IgD-negative memory B cell (primary cell): ENCODE measurements at regions not wholly inside any gene's neighbourhood (a gene's known extent, or its start where the extent isn't known, plus 50 kb on each side); places are given as distances from the start of the nearest gene placed in this dataset.
A peak's percentile ranks its signal among the peaks of the same experiment; 100 is the strongest.
"Not testable (repeated sequence)": the region's sequence is repeated elsewhere in the genome, so short reads cannot be mapped to it uniquely, and the experiment has no call there.

ENCODE experiments used
- H3K27ac Mint-ChIP-seq, 3 donors: one replicate each; pipeline ENCODE4 v1.8.0; 2020 to 2022; ENCODE audit warnings: mild to moderate bottlenecking in 3 of 3, mixed read lengths in 3 of 3, moderate library complexity in 1 of 3
- H3K27me3 Mint-ChIP-seq: one replicate; pipeline ENCODE4 v1.8.0; 2021; ENCODE audit warnings: mixed read lengths
- H3K36me3 Mint-ChIP-seq: one replicate; pipeline ENCODE4 v1.8.0; 2020; ENCODE audit warnings: mild to moderate bottlenecking, mixed read lengths
- H3K4me1 Mint-ChIP-seq, 3 donors: one replicate each; pipeline ENCODE4 v1.8.0; 2020 to 2022; ENCODE audit warnings: mixed read lengths in 3 of 3, mild to moderate bottlenecking in 1 of 3
- H3K4me3 Mint-ChIP-seq, 4 donors: one replicate each; pipeline ENCODE4 v1.8.0; 2020 to 2022; ENCODE audit warnings: mild to moderate bottlenecking in 4 of 4, mixed read lengths in 4 of 4, moderate library complexity in 3 of 4
- H3K9me3 Mint-ChIP-seq, 3 donors: one replicate each; pipeline ENCODE4 v1.8.0; 2020 to 2021; ENCODE audit warnings: mixed read lengths in 3 of 3, mild to moderate bottlenecking in 1 of 3

GRCh38 chr7:123293710-123294109 is 93.9 kb upstream of the SLC13A1 start:
- peaks cover 0 to 10% (median 2%) of the 10 kb centered on the region in 3 donors for H3K9me3 Mint-ChIP-seq
- H3K36me3 Mint-ChIP-seq: no peaks in the 10 kb centered on the region
- no peaks in the 10 kb centered on the region for H3K4me1 Mint-ChIP-seq
- H3K27me3 Mint-ChIP-seq: no peaks in the 10 kb centered on the region
- H3K27ac Mint-ChIP-seq: no peak overlapping the region
- no peak overlapping the region for H3K4me3 Mint-ChIP-seq

GRCh38 chr7:123292227-123292626 is 92.5 kb upstream of the SLC13A1 start:
- Mint-ChIP-seq H3K27me3 (no peaks in the 10 kb centered on the region), H3K36me3 (no peaks in the 10 kb centered on the region), H3K4me1 (no peaks in the 10 kb centered on the region)

GRCh38 chr7:123289200-123289599 is 89.4 kb upstream of the SLC13A1 start:
- peaks cover 0 to 5% (median 2%) of the 10 kb centered on the region in 3 donors for H3K9me3 Mint-ChIP-seq
- H3K27ac Mint-ChIP-seq: no peak overlapping the region
- no peaks in the 10 kb centered on the region for H3K27me3 Mint-ChIP-seq
- no peaks in the 10 kb centered on the region for H3K36me3 Mint-ChIP-seq
- H3K4me1 Mint-ChIP-seq: no peaks in the 10 kb centered on the region
- no peak overlapping the region for H3K4me3 Mint-ChIP-seq

More at GRCh38 chr7:123292227-123292626, 92.5 kb upstream of the SLC13A1 start:
- Mint-ChIP-seq H3K27ac (no peak overlapping the region), H3K9me3 (peaks cover 0 to 5% (median 2%) of the 10 kb centered on the region in 3 donors), H3K4me3 (no peak overlapping the region)

- Mint-ChIP-seq H3K4me3 (no peak overlapping the region), H3K4me1 (no peaks in the 10 kb centered on the region), H3K27ac (peak overlapping the region in 1 of 3 donors; percentile 8), H3K9me3 (peaks cover 0 to 9% (median 2%) of the 10 kb centered on the region in 3 donors), H3K36me3 (no peaks in the 10 kb centered on the region), H3K27me3 (no peaks in the 10 kb centered on the region)
Observed at GRCh38 chr7:123285076-123285700, 85.4 kb upstream of the SLC13A1 start.

- Mint-ChIP-seq H3K4me3 (no peak overlapping the region), H3K9me3 (peaks cover 0 to 9% (median 0%) of the 10 kb centered on the region in 3 donors), H3K27ac (no peak overlapping the region), H3K27me3 (no peaks in the 10 kb centered on the region), H3K4me1 (no peaks in the 10 kb centered on the region), H3K36me3 (no peaks in the 10 kb centered on the region)
Observed at GRCh38 chr7:123283373-123283772, 83.6 kb upstream of the SLC13A1 start.

GRCh38 chr7:123282181-123282580 is 82.4 kb upstream of the SLC13A1 start:
- H3K27ac Mint-ChIP-seq: no peak overlapping the region
- no peaks in the 10 kb centered on the region for H3K27me3 Mint-ChIP-seq
- H3K4me3 Mint-ChIP-seq: no peak overlapping the region
- H3K9me3 Mint-ChIP-seq: peaks cover 0 to 9% (median 0%) of the 10 kb centered on the region in 3 donors
- no peaks in the 10 kb centered on the region for H3K36me3 Mint-ChIP-seq
- H3K4me1 Mint-ChIP-seq: no peaks in the 10 kb centered on the region

- Mint-ChIP-seq H3K4me3 (no peak overlapping the region), H3K27me3 (no peaks in the 10 kb centered on the region), H3K9me3 (peaks cover 0 to 5% (median 0%) of the 10 kb centered on the region in 3 donors), H3K27ac (no peak overlapping the region), H3K4me1 (no peaks in the 10 kb centered on the region), H3K36me3 (no peaks in the 10 kb centered on the region)
Observed at GRCh38 chr7:123279949-123280348, 80.2 kb upstream of the SLC13A1 start.

- H3K9me3 Mint-ChIP-seq: peaks cover 0 to 10% (median 0%) of the 10 kb centered on the region in 3 donors
- no peaks in the 10 kb centered on the region for H3K36me3 Mint-ChIP-seq
- H3K27me3 Mint-ChIP-seq: no peaks in the 10 kb centered on the region
- H3K27ac Mint-ChIP-seq: no peak overlapping the region
- H3K4me3 Mint-ChIP-seq: no peak overlapping the region
- no peaks in the 10 kb centered on the region for H3K4me1 Mint-ChIP-seq
Observed at GRCh38 chr7:123275036-123275753, 75.4 kb upstream of the SLC13A1 start.

GRCh38 chr7:123273185-123273584 is 73.4 kb upstream of the SLC13A1 start:
- no peaks in the 10 kb centered on the region for H3K36me3 Mint-ChIP-seq
- H3K4me3 Mint-ChIP-seq: no peak overlapping the region
- no peaks in the 10 kb centered on the region for H3K4me1 Mint-ChIP-seq
- no peak overlapping the region for H3K27ac Mint-ChIP-seq
- H3K27me3 Mint-ChIP-seq: no peaks in the 10 kb centered on the region
- H3K9me3 Mint-ChIP-seq: peaks cover 0 to 10% (median 0%) of the 10 kb centered on the region in 3 donors

GRCh38 chr7:123271856-123272255 is 72.1 kb upstream of the SLC13A1 start:
- Mint-ChIP-seq H3K9me3 (peaks cover 0 to 10% (median 0%) of the 10 kb centered on the region in 3 donors), H3K27me3 (no peaks in the 10 kb centered on the region), H3K4me1 (no peaks in the 10 kb centered on the region), H3K4me3 (no peak overlapping the region), H3K36me3 (no peaks in the 10 kb centered on the region), H3K27ac (no peak overlapping the region)

- Mint-ChIP-seq H3K27me3 (no peaks in the 10 kb centered on the region), H3K27ac (no peak overlapping the region), H3K4me1 (no peaks in the 10 kb centered on the region), H3K4me3 (no peak overlapping the region), H3K9me3 (peaks cover 0 to 10% (median 2%) of the 10 kb centered on the region in 3 donors), H3K36me3 (no peaks in the 10 kb centered on the region)
Observed at GRCh38 chr7:123271231-123271630, 71.5 kb upstream of the SLC13A1 start.

GRCh38 chr7:123270570-123270969 is 70.8 kb upstream of the SLC13A1 start:
- Mint-ChIP-seq H3K4me3 (no peak overlapping the region), H3K9me3 (peaks cover 0 to 10% (median 2%) of the 10 kb centered on the region in 3 donors), H3K27ac (no peak overlapping the region), H3K27me3 (no peaks in the 10 kb centered on the region), H3K4me1 (no peaks in the 10 kb centered on the region), H3K36me3 (no peaks in the 10 kb centered on the region)

- H3K27me3 Mint-ChIP-seq: no peaks in the 10 kb centered on the region
- no peak overlapping the region for H3K27ac Mint-ChIP-seq
- H3K4me1 Mint-ChIP-seq: no peaks in the 10 kb centered on the region
- H3K9me3 Mint-ChIP-seq: peaks cover 3 to 4% (median 3%) of the 10 kb centered on the region in 3 donors
- H3K36me3 Mint-ChIP-seq: no peaks in the 10 kb centered on the region
- H3K4me3 Mint-ChIP-seq: no peak overlapping the region
Observed at GRCh38 chr7:123265853-123266252, 66.1 kb upstream of the SLC13A1 start.

- not testable (repeated sequence) for H3K27me3 Mint-ChIP-seq, H3K9me3 Mint-ChIP-seq, H3K27ac Mint-ChIP-seq, H3K4me1 Mint-ChIP-seq, H3K36me3 Mint-ChIP-seq
- H3K4me3 Mint-ChIP-seq: peak overlapping the region in 1 of 4 donors; percentile 58
Observed at GRCh38 chr7:123264820-123265219, 65.1 kb upstream of the SLC13A1 start.

- Mint-ChIP-seq H3K36me3 (no peaks in the 10 kb centered on the region), H3K27ac (no peak overlapping the region), H3K4me3 (no peak overlapping the region), H3K27me3 (no peaks in the 10 kb centered on the region), H3K4me1 (peaks cover 0 to 1% (median 0%) of the 10 kb centered on the region in 3 donors), H3K9me3 (peaks cover 2 to 7% (median 3%) of the 10 kb centered on the region in 3 donors)
Observed at GRCh38 chr7:123260428-123260960, 60.7 kb upstream of the SLC13A1 start.
